H1 (cell line): ENCODE measurements at regions not wholly inside any gene's neighbourhood (a gene's known extent, or its start where the extent isn't known, plus 50 kb on each side); places are given as distances from the start of the nearest gene placed in this dataset.

Experiments used
- CTCF ChIA-PET: fragments of 300-600 bp; sonication (Branson Sonifier 250); formaldehyde crosslinking; loops from one replicate; lab custom pipeline; 2021; ENCODE audit not compliant: partially characterized antibody; lab: Charles Lee
- POLR2A ChIA-PET: fragments of 300-600 bp; sonication (Branson Sonifier 250); formaldehyde crosslinking; loops from one replicate; lab custom pipeline; 2021; ENCODE audit warnings: inconsistent platforms; ENCODE audit not compliant: partially characterized antibody; lab: Charles Lee
- DNase-seq, 2 experiments: peaks; one replicate each; pipeline versions ENCODE4 v3.0.0 to v3.0.0-alpha.2; 2010 to 2022; ENCODE audit warnings: low spot score in 2 of 2, low read depth in 1 of 2, mixed read lengths in 1 of 2
- FAIRE-seq: peaks from 2 replicates; lab custom pipeline; 2011; peaks lifted over from hg19 to GRCh38; lab: Jason Lieb, UNC
- H2AFZ ChIP-seq: 2 replicates; pipeline ENCODE4 v1.8.1; 2012; ENCODE audit warnings: low read length, inconsistent platforms
- H2AK5ac ChIP-seq: 2 replicates; pipeline ENCODE4 v1.6.1; 2013; ENCODE audit warnings: low read depth, low read length
- H2BK120ac ChIP-seq: replicated peaks from 2 replicates; pipeline ENCODE3; 2013; ENCODE audit warnings: low read depth, low read length, inconsistent platforms
- H2BK12ac ChIP-seq: 2 replicates; pipeline ENCODE4 v1.6.1; 2013; ENCODE audit warnings: low read depth, low read length
- H2BK15ac ChIP-seq: 2 replicates; pipeline ENCODE4 v1.6.1; 2013; ENCODE audit warnings: low read length
- H2BK20ac ChIP-seq: 2 replicates; pipeline ENCODE4 v1.6.1; 2013; ENCODE audit warnings: low read length
- H2BK5ac ChIP-seq: 2 replicates; pipeline ENCODE4 v1.6.1; 2013; ENCODE audit warnings: low read depth, low read length
- H3K14ac ChIP-seq: 2 replicates; pipeline ENCODE4 v1.6.1; 2013; ENCODE audit warnings: inconsistent platforms; ENCODE audit not compliant: insufficient read length
- H3K18ac ChIP-seq: 2 replicates; pipeline ENCODE4 v1.6.1; 2013; ENCODE audit warnings: low read length; ENCODE audit errors: extremely low read depth
- H3K23ac ChIP-seq: 2 replicates; pipeline ENCODE4 v1.6.1; 2013; ENCODE audit warnings: inconsistent platforms; ENCODE audit not compliant: insufficient read length
- H3K23me2 ChIP-seq: 2 replicates; pipeline ENCODE4 v1.6.1; 2013; ENCODE audit warnings: low read depth, low read length
- H3K27ac ChIP-seq: 2 replicates; pipeline ENCODE4 v1.6.1; 2011; ENCODE audit warnings: low read depth, low read length, inconsistent platforms
- H3K27me3 ChIP-seq, 4 experiments: replicated peaks in 1 of 4; 1 replicate in 1 of 4; 2 replicates in 3 of 4; pipeline versions ENCODE4 v1.6.1 to v1.8.1; 2011 to 2013; ENCODE audit warnings: low read length in 3 of 4, mild to moderate bottlenecking in 3 of 4, inconsistent platforms in 2 of 4, mixed read lengths in 2 of 4, moderate library complexity in 1 of 4; ENCODE audit not compliant: control insufficient read depth in 3 of 4, insufficient read depth in 3 of 4; ENCODE audit errors: extremely low read depth in 1 of 4
- H3K36me3 ChIP-seq, 4 experiments: 2 replicates each; pipeline versions ENCODE4 v1.6.1 to v1.8.1; 2011 to 2013; ENCODE audit warnings: mild to moderate bottlenecking in 4 of 4, low read length in 3 of 4, moderate library complexity in 2 of 4, control low read depth in 1 of 4, inconsistent platforms in 1 of 4; ENCODE audit not compliant: insufficient read depth in 4 of 4, control insufficient read depth in 2 of 4
- H3K4ac ChIP-seq: replicated peaks from 2 replicates; pipeline ENCODE3; 2013; ENCODE audit warnings: low read length, low read depth, mixed read lengths, inconsistent platforms; ENCODE audit not compliant: insufficient read length
- H3K4me1 ChIP-seq, 4 experiments: replicated peaks in 1 of 4; 1 replicate in 1 of 4; 2 replicates in 3 of 4; pipeline versions ENCODE4 v1.6.1 to v1.8.1; 2011 to 2013; ENCODE audit warnings: low read length in 3 of 4, inconsistent platforms in 2 of 4, mixed read lengths in 1 of 4; ENCODE audit not compliant: insufficient read depth in 4 of 4, control insufficient read depth in 3 of 4
- H3K4me2 ChIP-seq, 2 experiments: 2 replicates each; pipeline versions ENCODE4 v1.6.1 to v1.8.1; 2011 to 2013; ENCODE audit warnings: low read depth in 2 of 2, low read length in 2 of 2, control low read depth in 1 of 2, inconsistent platforms in 1 of 2, mild to moderate bottlenecking in 1 of 2; ENCODE audit not compliant: insufficient read depth in 1 of 2
- H3K4me3 ChIP-seq, 4 experiments: fragments of 200-600, 300-600 bp in 1 of 4; sonication (generic), shearing (Covaris generic), sonication (Bioruptor Twin) in 1 of 4; 2 replicates each; pipeline versions ENCODE4 v1.5.1 to v1.8.1; 2011 to 2016; ENCODE audit warnings: low read length in 4 of 4, low read depth in 3 of 4, control low read depth in 2 of 4, inconsistent platforms in 2 of 4, mild to moderate bottlenecking in 2 of 4, mixed read lengths in 1 of 4, moderate library complexity in 1 of 4; ENCODE audit not compliant: insufficient read depth in 2 of 4; ENCODE audit errors: extremely low read depth in 1 of 4
- H3K56ac ChIP-seq: replicated peaks from 2 replicates; pipeline ENCODE3; 2013; ENCODE audit warnings: low read depth, mild to moderate bottlenecking, mixed read lengths, low read length, inconsistent platforms; ENCODE audit not compliant: insufficient read length
- H3K79me1 ChIP-seq: 2 replicates; pipeline ENCODE4 v1.6.1; 2013; ENCODE audit warnings: low read depth, low read length, control low read depth
- H3K79me2 ChIP-seq, 2 experiments: 2 replicates each; pipeline versions ENCODE4 v1.6.1 to v1.8.1; 2012 to 2013; ENCODE audit warnings: low read length in 2 of 2, mild to moderate bottlenecking in 2 of 2, inconsistent platforms in 1 of 2; ENCODE audit not compliant: insufficient read depth in 2 of 2, control insufficient read depth in 1 of 2
- H3K9ac ChIP-seq, 4 experiments: replicated peaks in 1 of 4; 1 replicate in 1 of 4; 2 replicates in 3 of 4; pipeline versions ENCODE4 v1.6.1 to v1.8.1; 2011 to 2013; ENCODE audit warnings: low read depth in 3 of 4, low read length in 3 of 4, control low read depth in 2 of 4, mild to moderate bottlenecking in 2 of 4, moderate library complexity in 2 of 4, inconsistent platforms in 1 of 4; ENCODE audit errors: extremely low read depth in 1 of 4
- H3K9me3 ChIP-seq, 2 experiments: 2 replicates each; pipeline versions ENCODE4 v1.6.1 to v1.8.1; 2012 to 2013; ENCODE audit warnings: mild to moderate bottlenecking in 2 of 2, moderate library complexity in 2 of 2, control low read depth in 1 of 2, inconsistent platforms in 1 of 2, low read depth in 1 of 2, low read length in 1 of 2, mixed read lengths in 1 of 2; ENCODE audit not compliant: insufficient read depth in 2 of 2
- H4K20me1 ChIP-seq, 2 experiments: replicated peaks in 1 of 2; 2 replicates each; pipeline versions ENCODE3 to v1.8.1; 2011 to 2013; ENCODE audit warnings: inconsistent platforms in 2 of 2, low read length in 2 of 2, mild to moderate bottlenecking in 1 of 2; ENCODE audit not compliant: insufficient read depth in 2 of 2, control insufficient read depth in 1 of 2
- H4K5ac ChIP-seq: 2 replicates; pipeline ENCODE4 v1.6.1; 2013; ENCODE audit warnings: low read length, low read depth, mixed read lengths, inconsistent platforms; ENCODE audit not compliant: insufficient read length
- H4K8ac ChIP-seq: 2 replicates; pipeline ENCODE4 v1.8.0; 2013; ENCODE audit warnings: mild to moderate bottlenecking, moderate library complexity, low read length, inconsistent platforms; ENCODE audit not compliant: insufficient read depth; ENCODE audit errors: extremely low read depth
- H4K91ac ChIP-seq: replicated peaks from 2 replicates; pipeline ENCODE3; 2013; ENCODE audit warnings: low read length, mixed read lengths, inconsistent platforms; ENCODE audit not compliant: insufficient read length
- CBX5 ChIP-seq: fragments of 300-800, 300-1000 bp; sonication (generic); IDR thresholded peaks from 2 replicates; pipeline ENCODE4 v1.7.1; 2016; ENCODE audit warnings: antibody characterized with exemption, low read length, low read depth
- EZH2 ChIP-seq: fragments of 200-600 bp; sonication (generic); IDR thresholded peaks from 2 replicates; pipeline ENCODE4 v1.7.1; 2012; ENCODE audit warnings: low read depth, mild to moderate bottlenecking, moderate library complexity, low read length, inconsistent platforms; ENCODE audit not compliant: severe bottlenecking
- WGBS, 2 experiments: shearing (Covaris generic) in 1 of 2; methylation state at CpG; one replicate each; pipeline versions ENCODE4 v1.1.6 to v1.1.7; 2013 to 2015; ENCODE audit warnings: low lambda C conversion rate in 2 of 2, mixed read lengths in 2 of 2, inconsistent platforms in 1 of 2, low coverage in 1 of 2, missing lambda C conversion rate in 1 of 2; ENCODE audit not compliant: insufficient replicate concordance in 2 of 2, insufficient coverage in 1 of 2, insufficient read length in 1 of 2; ENCODE audit errors: extremely low coverage in 1 of 2, missing lambda C conversion rate in 1 of 2; 5-methylcytosine and 5-hydroxymethylcytosine counted together
- TF ChIP-seq, protein P1 (sequence below): IDR thresholded peaks from 2 replicates; pipeline ENCODE4 v1.6.1; 2012; ENCODE audit warnings: inconsistent platforms

DNA sequence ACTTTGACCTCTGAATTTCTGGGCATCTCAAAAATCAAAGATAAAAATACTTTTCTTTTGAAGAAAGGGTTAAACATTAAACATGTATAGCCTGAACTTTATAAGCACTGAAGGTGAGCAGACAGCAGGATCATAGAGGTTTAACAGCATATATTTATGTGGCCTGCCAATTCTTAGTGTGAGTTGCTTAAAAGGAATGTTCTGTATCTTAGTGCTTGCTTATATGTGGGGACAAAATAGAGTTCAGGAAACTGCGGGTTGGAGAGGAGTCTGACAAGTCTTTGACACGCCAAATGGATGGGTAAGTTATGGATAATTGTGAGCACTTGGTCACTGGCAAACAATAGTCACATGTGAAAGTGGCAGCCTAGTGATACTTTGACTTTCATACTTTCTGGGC, 1419.4 kb upstream of the SPRY2 start:
- H3K27ac ChIP-seq = no peak overlapping the region
- H3K14ac ChIP-seq = no peak overlapping the region
- POLR2A ChIA-PET = no interaction called here
- no peaks in the 10 kb centered on the region for H3K23me2 ChIP-seq
- no peak overlapping the region for H4K91ac ChIP-seq
- no peaks in the 10 kb centered on the region for H3K27me3 ChIP-seq
- no peak overlapping the region for H3K9ac ChIP-seq
- no peak overlapping the region for H3K4me2 ChIP-seq
- H2BK12ac ChIP-seq = no peak overlapping the region
- H3K9me3 ChIP-seq = peaks cover 11 to 14% of the 10 kb centered on the region in 2 experiments; a peak in 2 of 4 replicates
- no peak overlapping the region for H3K18ac ChIP-seq
- no peak overlapping the region for H3K4ac ChIP-seq
- TF ChIP-seq, protein P1, sequence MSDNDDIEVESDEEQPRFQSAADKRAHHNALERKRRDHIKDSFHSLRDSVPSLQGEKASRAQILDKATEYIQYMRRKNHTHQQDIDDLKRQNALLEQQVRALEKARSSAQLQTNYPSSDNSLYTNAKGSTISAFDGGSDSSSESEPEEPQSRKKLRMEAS = no peak
- TF ChIP-seq CBX5 (no peak), EZH2 (no peak)
- H3K79me2 ChIP-seq = no peaks in the 10 kb centered on the region
- H2BK20ac ChIP-seq = no peak overlapping the region
- no peaks in the 10 kb centered on the region for H3K79me1 ChIP-seq
- no peak overlapping the region for H2BK15ac ChIP-seq
- no peak overlapping the region for H2AFZ ChIP-seq
- H4K20me1 ChIP-seq = no peaks in the 10 kb centered on the region
- no peaks in the 10 kb centered on the region for H3K36me3 ChIP-seq
- H3K4me3 ChIP-seq = no peak overlapping the region
- H3K4me1 ChIP-seq = no peaks in the 10 kb centered on the region
- FAIRE-seq (no peak), DNase-seq (no peak)
- H3K56ac ChIP-seq = no peak overlapping the region
- H2BK5ac ChIP-seq = no peak overlapping the region
- CTCF ChIA-PET = no interaction called here
- H4K5ac ChIP-seq = no peak overlapping the region
- no peak overlapping the region for H2BK120ac ChIP-seq
- no peak overlapping the region for H4K8ac ChIP-seq
- H2AK5ac ChIP-seq = no peak overlapping the region
- H3K23ac ChIP-seq = no peak overlapping the region
- 92% methylated on average over 2 of the region's 2 CpGs; no CpG with 5 or more reads in 1 of the 2 experiments for WGBS, 2 experiments
